ENCODE measurements at regions not wholly inside any gene's neighbourhood (a gene's known extent, or its start where the extent isn't known, plus 50 kb on each side); places are given as distances from the start of the nearest gene placed in this dataset.

- no peak for DNase-seq
Measured at GRCh38 chr5:163622799-163623198, 117.4 kb downstream of the MAT2B start.

- no peak for DNase-seq
Measured at GRCh38 chr5:163623524-163623923, 118.1 kb downstream of the MAT2B start.

- no peak for DNase-seq
Measured at GRCh38 chr5:163623986-163624385, 118.6 kb downstream of the MAT2B start.

GRCh38 chr5:163624431-163624830 is 119.0 kb downstream of the MAT2B start:
- DNase-seq, result no peak

GRCh38 chr5:163626904-163627434 is 121.5 kb downstream of the MAT2B start:
- DNase-seq, result no peak

GRCh38 chr5:163631856-163632255 is 126.4 kb downstream of the MAT2B start:
- no peak for DNase-seq

GRCh38 chr5:163633926-163634460 is 128.6 kb downstream of the MAT2B start:
- DNase-seq, result no peak

GRCh38 chr5:163635631-163636030 is 130.2 kb downstream of the MAT2B start:
- no peak for DNase-seq

GRCh38 chr5:163642904-163643303 is 137.5 kb downstream of the MAT2B start:
- no peak for DNase-seq

GRCh38 chr5:163645421-163646416 is 140.3 kb downstream of the MAT2B start:
- no peak for DNase-seq

GRCh38 chr5:163649514-163649913 is 144.1 kb downstream of the MAT2B start:
- no peak for DNase-seq

GRCh38 chr5:163653526-163653925 is 148.1 kb downstream of the MAT2B start:
- DNase-seq, result no peak

GRCh38 chr5:163658702-163659567 is 153.5 kb downstream of the MAT2B start:
- DNase-seq, result no peak

GRCh38 chr5:163659568-163659902 is 154.1 kb downstream of the MAT2B start:
- no peak for DNase-seq

GRCh38 chr5:163660486-163660885 is 155.1 kb downstream of the MAT2B start:
- no peak for DNase-seq

GRCh38 chr5:163661360-163661759 is 155.9 kb downstream of the MAT2B start:
- no peak for DNase-seq

- no peak for DNase-seq
Measured at GRCh38 chr5:163670036-163670435, 164.6 kb downstream of the MAT2B start.

- DNase-seq, result no peak
Measured at GRCh38 chr5:163677092-163677491, 171.7 kb downstream of the MAT2B start.

- no peak for DNase-seq
Measured at GRCh38 chr5:163682234-163682633, 176.8 kb downstream of the MAT2B start.

GRCh38 chr5:163687414-163687813 is 182.0 kb downstream of the MAT2B start:
- no peak for DNase-seq

- no peak for DNase-seq
Measured at GRCh38 chr5:163692091-163692490, 186.7 kb downstream of the MAT2B start.

- peak in 1 of 5 experiments; percentile 27 for DNase-seq
Measured at GRCh38 chr5:163695830-163696578, 190.6 kb downstream of the MAT2B start.

All from T-helper 2 cell (primary cell).